ENCODE measurements at regions not wholly inside any gene's neighbourhood (a gene's known extent, or its start where the extent isn't known, plus 50 kb on each side); places are given as distances from the start of the nearest gene placed in this dataset.

- DNase-seq (ENCODE audit: unreplicated experiment): no peak
- ChIA-PET CTCF (interaction anchor here (0.6 kb wide), 1 partner anchor 1257 kb away, joined by 3 read pairs; no protein-coding TSS in a partner anchor), POLR2A (interaction anchor here (0.7 to 0.8 kb wide), 2 partner anchors 56 to 92 kb away, joined by 3 read pairs; no protein-coding TSS in a partner anchor)
- Mint-ChIP-seq H3K4me1 (ENCODE audit: insufficient read depth, unreplicated experiment) (peaks cover 2% of the 10 kb centered on the region), H3K27ac (ENCODE audit: low read depth, unreplicated experiment) (no peak overlapping the region), H3K4me3 (ENCODE audit: unreplicated experiment) (no peak overlapping the region), H3K27me3 (ENCODE audit: insufficient read depth, unreplicated experiment) (no peaks in the 10 kb centered on the region), H3K9me3 (ENCODE audit: unreplicated experiment) (no peaks in the 10 kb centered on the region), H3K36me3 (ENCODE audit: insufficient read depth, unreplicated experiment) (no peaks in the 10 kb centered on the region)
- intact Hi-C loops (cut with micrococcal nuclease): no loop called here
- no TSS peak for BruUV-seq (replicated peaks)
- TF ChIP-seq, protein P1, sequence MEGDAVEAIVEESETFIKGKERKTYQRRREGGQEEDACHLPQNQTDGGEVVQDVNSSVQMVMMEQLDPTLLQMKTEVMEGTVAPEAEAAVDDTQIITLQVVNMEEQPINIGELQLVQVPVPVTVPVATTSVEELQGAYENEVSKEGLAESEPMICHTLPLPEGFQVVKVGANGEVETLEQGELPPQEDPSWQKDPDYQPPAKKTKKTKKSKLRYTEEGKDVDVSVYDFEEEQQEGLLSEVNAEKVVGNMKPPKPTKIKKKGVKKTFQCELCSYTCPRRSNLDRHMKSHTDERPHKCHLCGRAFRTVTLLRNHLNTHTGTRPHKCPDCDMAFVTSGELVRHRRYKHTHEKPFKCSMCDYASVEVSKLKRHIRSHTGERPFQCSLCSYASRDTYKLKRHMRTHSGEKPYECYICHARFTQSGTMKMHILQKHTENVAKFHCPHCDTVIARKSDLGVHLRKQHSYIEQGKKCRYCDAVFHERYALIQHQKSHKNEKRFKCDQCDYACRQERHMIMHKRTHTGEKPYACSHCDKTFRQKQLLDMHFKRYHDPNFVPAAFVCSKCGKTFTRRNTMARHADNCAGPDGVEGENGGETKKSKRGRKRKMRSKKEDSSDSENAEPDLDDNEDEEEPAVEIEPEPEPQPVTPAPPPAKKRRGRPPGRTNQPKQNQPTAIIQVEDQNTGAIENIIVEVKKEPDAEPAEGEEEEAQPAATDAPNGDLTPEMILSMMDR (IDR thresholded peaks at IDR 0.05; ENCODE audit: unreplicated experiment): no peak
Observed at GRCh38 chr5:116658141-116658540, 83.5 kb upstream of the SEMA6A start.

GRCh38 chr5:116655431-116655830 lies 80.8 kb upstream of the SEMA6A start:
- ChIA-PET POLR2A (no interaction called here), CTCF (interaction anchor here (0.7 to 1.3 kb wide), 5 partner anchors 9 to 327 kb away, joined by 3 to 5 read pairs (median 3); no protein-coding TSS in a partner anchor)
- intact Hi-C loops (cut with micrococcal nuclease): no loop called here
- H3K4me1 Mint-ChIP-seq (ENCODE audit: insufficient read depth, unreplicated experiment): peaks cover 17% of the 10 kb centered on the region
- H3K27me3 Mint-ChIP-seq (ENCODE audit: insufficient read depth, unreplicated experiment): no peaks in the 10 kb centered on the region
- H3K36me3 Mint-ChIP-seq (ENCODE audit: insufficient read depth, unreplicated experiment): no peaks in the 10 kb centered on the region
- no peak overlapping the region for H3K4me3 Mint-ChIP-seq (ENCODE audit: unreplicated experiment)
- TF ChIP-seq, protein P1 (IDR thresholded peaks at IDR 0.05; ENCODE audit: unreplicated experiment): no peak
- no peak for DNase-seq (ENCODE audit: unreplicated experiment)
- H3K27ac Mint-ChIP-seq (ENCODE audit: low read depth, unreplicated experiment): no peak overlapping the region
- no TSS peak for BruUV-seq (replicated peaks)
- no peaks in the 10 kb centered on the region for H3K9me3 Mint-ChIP-seq (ENCODE audit: unreplicated experiment)

GRCh38 chr5:116654925-116655324 lies 80.3 kb upstream of the SEMA6A start:
- BruUV-seq (replicated peaks): no TSS peak
- no peaks in the 10 kb centered on the region for H3K36me3 Mint-ChIP-seq (ENCODE audit: insufficient read depth, unreplicated experiment)
- ChIA-PET POLR2A (interaction anchor here (1.2 kb wide), 1 partner anchor 118 kb away, joined by 3 read pairs; no protein-coding TSS in a partner anchor), CTCF (interaction anchor here (0.7 to 1.3 kb wide), 3 partner anchors 8 to 239 kb away, joined by 3 to 5 read pairs (median 3); no protein-coding TSS in a partner anchor)
- no peak for DNase-seq (ENCODE audit: unreplicated experiment)
- H3K4me1 Mint-ChIP-seq (ENCODE audit: insufficient read depth, unreplicated experiment): peaks cover 17% of the 10 kb centered on the region
- H3K27ac Mint-ChIP-seq (ENCODE audit: low read depth, unreplicated experiment): no peak overlapping the region
- H3K27me3 Mint-ChIP-seq (ENCODE audit: insufficient read depth, unreplicated experiment): no peaks in the 10 kb centered on the region
- no peaks in the 10 kb centered on the region for H3K9me3 Mint-ChIP-seq (ENCODE audit: unreplicated experiment)
- intact Hi-C loops (cut with micrococcal nuclease): no loop called here
- no peak overlapping the region for H3K4me3 Mint-ChIP-seq (ENCODE audit: unreplicated experiment)
- TF ChIP-seq, protein P1 (IDR thresholded peaks at IDR 0.05; ENCODE audit: unreplicated experiment): no peak

- H3K27ac Mint-ChIP-seq (ENCODE audit: low read depth, unreplicated experiment): peak overlapping the region; percentile 8
- peak; percentile 73 for DNase-seq (ENCODE audit: unreplicated experiment)
- CTCF ChIA-PET: interaction anchor here (0.6 kb wide), 1 partner anchor 78 kb away, joined by 3 read pairs; no protein-coding TSS in a partner anchor
Observed at GRCh38 chr5:116652903-116653302, 78.3 kb upstream of the SEMA6A start.

More at GRCh38 chr5:116652903-116653302, 78.3 kb upstream of the SEMA6A start:
- POLR2A ChIA-PET: interaction anchor here (0.9 to 1.9 kb wide), 3 partner anchors 27 to 114 kb away, joined by 4 to 8 read pairs (median 6); partner anchors contain the start of gene SEMA6A
- Mint-ChIP-seq H3K4me3 (ENCODE audit: unreplicated experiment) (peak overlapping the region; percentile 3), H3K27me3 (ENCODE audit: insufficient read depth, unreplicated experiment) (no peaks in the 10 kb centered on the region), H3K4me1 (ENCODE audit: insufficient read depth, unreplicated experiment) (peaks cover 17% of the 10 kb centered on the region), H3K9me3 (ENCODE audit: unreplicated experiment) (no peaks in the 10 kb centered on the region), H3K36me3 (ENCODE audit: insufficient read depth, unreplicated experiment) (no peaks in the 10 kb centered on the region)
- BruUV-seq (replicated peaks): no TSS peak
- intact Hi-C loops (cut with micrococcal nuclease): loop anchor here (1.0 kb wide), 1 partner anchor 27 kb away; no protein-coding TSS in a partner anchor
- TF ChIP-seq, protein P1 (IDR thresholded peaks at IDR 0.05; ENCODE audit: unreplicated experiment): no peak
